Psoas muscle (tissue), 7 donors: ENCODE measurements at regions not wholly inside any gene's neighbourhood (a gene's known extent, or its start where the extent isn't known, plus 50 kb on each side); places are given as distances from the start of the nearest gene placed in this dataset.
"Not testable (repeated sequence)": the region's sequence is repeated elsewhere in the genome, so short reads cannot be mapped to it uniquely, and the experiment has no call there.

Experiments used
- ATAC-seq, 4 donors: fragments of 200-7000 bp; cut with Tn5 transposase; one replicate each; pipeline ENCODE4 v1.9.1; 2020; ENCODE audit warnings: moderate library complexity in 3 of 4, mild to moderate bottlenecking in 2 of 4
- DNase-seq, 2 donors: peaks; one replicate each; pipeline ENCODE4 v3.0.0-alpha.2; 2020
- H3K27ac ChIP-seq: fragments of 200-600 bp; one replicate; pipeline ENCODE4 v1.8.0; 2022
- H3K27me3 ChIP-seq, 3 donors: fragments of 200-600 bp in 1 of 3; one replicate each; pipeline versions ENCODE4 v1.6.1 to v1.8.0; 2013 to 2022; ENCODE audit warnings: low read length in 2 of 3, mild to moderate bottlenecking in 2 of 3, moderate library complexity in 1 of 3; ENCODE audit not compliant: insufficient read depth in 3 of 3
- H3K36me3 ChIP-seq, 2 donors: fragments of 200-600 bp in 1 of 2; one replicate each; pipeline versions ENCODE4 v1.6.1 to v1.8.0; 2013 to 2022; ENCODE audit warnings: low read depth in 1 of 2, mild to moderate bottlenecking in 1 of 2, moderate library complexity in 1 of 2; ENCODE audit not compliant: insufficient read depth in 1 of 2
- H3K4me1 ChIP-seq: fragments of 200-600 bp; one replicate; pipeline ENCODE4 v1.8.0; 2022
- H3K4me3 ChIP-seq: fragments of 200-600 bp; one replicate; pipeline ENCODE4 v1.8.0; 2022; ENCODE audit warnings: mild to moderate bottlenecking
- H3K9me3 ChIP-seq: fragments of 200-600 bp; one replicate; pipeline ENCODE4 v1.8.0; 2022
- WGBS, 3 donors: extraction: QIAGEN DNeasy Blood & Tissue Kit; methylation state at CpG; one replicate each; pipeline versions ENCODE4 v1.1.6 to v1.1.7; 2013; 5-methylcytosine and 5-hydroxymethylcytosine counted together
- intact Hi-C, 2 donors: fragments of 100-400 bp; cut with DNase I; formaldehyde crosslinking; loops; one replicate each; pipeline versions ENCODE4 v1.11.0 to v1.14.2; 2022
- TF ChIP-seq, protein P1 (sequence below): fragments of 200-600 bp; IDR thresholded peaks from one replicate; pipeline ENCODE4 v1.8.0; 2022; ENCODE audit warnings: antibody characterized with exemption
- donor health status: healthy with polysubstance abuse.
- donor health status: DM: no; HTN: no; CAD: no; lungs with moderate emphysema.
- donor health status: Bipolar disorder and iron deficiency.
- donor health status: healthy.
- donor health status: DM: yes; HTN: yes; CAD: no.
- donor health status: DM: no; HTN: no; CAD: no.
- donor health status: DM: yes; HTN: yes; CAD: no.

DNA sequence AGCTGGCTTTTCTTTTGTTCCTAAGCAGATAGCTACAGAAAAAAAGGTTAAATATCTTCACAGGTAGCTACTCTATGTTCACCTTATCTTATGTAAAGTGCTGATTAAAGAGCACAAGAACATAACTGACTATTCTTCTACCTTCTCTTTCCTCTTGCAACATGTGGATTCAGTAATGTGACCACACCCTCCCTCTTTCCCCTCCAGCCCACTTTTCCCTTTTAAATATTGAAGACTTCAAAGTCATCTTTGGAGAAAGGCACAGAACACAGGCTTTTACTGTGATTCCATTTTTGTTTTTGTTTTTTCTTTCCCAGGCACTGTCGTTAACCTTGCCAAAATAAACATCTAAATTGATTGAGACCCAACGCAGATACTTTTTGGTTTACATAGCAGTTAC, 418.1 kb upstream of the CDH20 start:
- H3K9me3 ChIP-seq = no peaks in the 10 kb centered on the region
- 57 to 61% (median 58%) methylated on average over 2 of the region's 2 CpGs for WGBS, 3 donors
- intact Hi-C loops = no loop called here
- no peaks in the 10 kb centered on the region for H3K4me1 ChIP-seq
- DNase-seq (no peak), ATAC-seq (no peak)
- no peak overlapping the region for H3K4me3 ChIP-seq
- no peak overlapping the region for H3K27ac ChIP-seq
- H3K36me3 ChIP-seq = no peaks in the 10 kb centered on the region
- TF ChIP-seq, protein P1, sequence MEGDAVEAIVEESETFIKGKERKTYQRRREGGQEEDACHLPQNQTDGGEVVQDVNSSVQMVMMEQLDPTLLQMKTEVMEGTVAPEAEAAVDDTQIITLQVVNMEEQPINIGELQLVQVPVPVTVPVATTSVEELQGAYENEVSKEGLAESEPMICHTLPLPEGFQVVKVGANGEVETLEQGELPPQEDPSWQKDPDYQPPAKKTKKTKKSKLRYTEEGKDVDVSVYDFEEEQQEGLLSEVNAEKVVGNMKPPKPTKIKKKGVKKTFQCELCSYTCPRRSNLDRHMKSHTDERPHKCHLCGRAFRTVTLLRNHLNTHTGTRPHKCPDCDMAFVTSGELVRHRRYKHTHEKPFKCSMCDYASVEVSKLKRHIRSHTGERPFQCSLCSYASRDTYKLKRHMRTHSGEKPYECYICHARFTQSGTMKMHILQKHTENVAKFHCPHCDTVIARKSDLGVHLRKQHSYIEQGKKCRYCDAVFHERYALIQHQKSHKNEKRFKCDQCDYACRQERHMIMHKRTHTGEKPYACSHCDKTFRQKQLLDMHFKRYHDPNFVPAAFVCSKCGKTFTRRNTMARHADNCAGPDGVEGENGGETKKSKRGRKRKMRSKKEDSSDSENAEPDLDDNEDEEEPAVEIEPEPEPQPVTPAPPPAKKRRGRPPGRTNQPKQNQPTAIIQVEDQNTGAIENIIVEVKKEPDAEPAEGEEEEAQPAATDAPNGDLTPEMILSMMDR = no peak
- H3K27me3 ChIP-seq = no peaks in the 10 kb centered on the region

DNA sequence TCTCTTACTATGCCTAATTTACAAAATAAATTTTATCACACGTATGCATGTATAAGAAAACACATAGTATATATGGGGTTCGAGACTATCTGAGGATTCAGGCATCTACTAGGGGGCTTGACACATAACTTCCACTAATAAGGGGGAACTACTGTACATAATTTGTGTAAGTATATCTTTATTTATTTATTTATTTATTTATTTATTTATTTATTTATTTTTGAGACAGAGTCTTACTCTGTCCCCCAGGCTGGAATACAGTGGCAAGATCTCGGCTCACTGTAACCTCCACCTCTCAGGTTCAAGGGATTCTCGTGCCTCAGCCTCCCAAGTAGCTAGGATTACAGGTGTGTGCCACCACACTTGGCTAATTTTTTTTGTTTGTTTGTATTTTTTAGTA, 414.4 kb upstream of the CDH20 start:
- ATAC-seq, DNase-seq, H3K9me3 ChIP-seq, H3K27me3 ChIP-seq, H3K4me1 ChIP-seq, H3K4me3 ChIP-seq, intact Hi-C loops, H3K27ac ChIP-seq, H3K36me3 ChIP-seq: not testable (repeated sequence)
- WGBS, 3 donors = 89 to 93% (median 93%) methylated on average over 4 of the region's 4 CpGs

DNA sequence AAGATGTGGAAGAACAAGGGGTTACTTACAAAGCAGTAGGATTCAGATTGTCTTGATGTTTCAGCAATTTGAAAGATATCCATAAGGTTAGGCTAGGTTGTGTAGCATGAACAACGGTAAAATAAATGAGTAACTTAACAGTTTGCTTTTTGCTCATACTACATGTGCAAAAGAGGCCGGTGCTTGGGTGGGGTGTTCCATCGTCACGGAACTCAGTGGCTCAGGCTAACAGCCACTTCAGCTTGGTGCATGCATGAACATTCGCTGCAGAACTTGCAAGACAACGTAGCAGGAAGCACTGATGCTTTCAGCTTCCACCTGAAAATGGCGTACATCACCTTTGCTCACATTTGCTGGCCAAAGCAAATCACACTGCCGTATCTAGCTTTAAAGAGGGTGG, 407.3 kb upstream of the CDH20 start:
- Histone ChIP-seq H3K27me3 (no peaks in the 10 kb centered on the region), H3K4me3 (no peak overlapping the region), H3K27ac (no peak overlapping the region), H3K36me3 (no peaks in the 10 kb centered on the region), H3K4me1 (no peaks in the 10 kb centered on the region), H3K9me3 (no peaks in the 10 kb centered on the region)
- 92 to 95% (median 92%) methylated on average over 8 of the region's 8 CpGs for WGBS, 3 donors
- intact Hi-C loops = no loop called here
- ATAC-seq (no peak), DNase-seq (no peak)
- TF ChIP-seq, protein P1 = no peak

DNA sequence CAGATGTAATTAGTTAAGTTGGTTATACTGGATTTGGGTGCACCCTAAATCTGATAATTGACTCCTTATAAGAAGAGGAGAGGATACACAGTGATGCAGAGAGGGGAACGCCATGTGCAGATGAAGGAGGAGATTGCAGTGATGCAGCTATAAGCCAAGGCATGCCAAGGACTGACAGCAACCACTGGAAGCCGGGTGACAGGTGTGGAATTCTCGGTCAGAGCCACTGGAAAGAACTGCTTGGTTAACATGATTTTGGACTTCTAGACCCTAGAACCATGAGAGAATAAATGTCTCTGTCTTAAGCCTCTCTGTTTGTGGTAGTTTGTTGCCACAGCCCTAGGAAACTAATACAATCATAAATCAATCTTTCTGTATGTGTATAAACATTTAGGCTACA, 403.3 kb upstream of the CDH20 start:
- H3K36me3 ChIP-seq = no peaks in the 10 kb centered on the region
- no peaks in the 10 kb centered on the region for H3K4me1 ChIP-seq
- DNase-seq (no peak), ATAC-seq (no peak)
- no peak overlapping the region for H3K27ac ChIP-seq
- no peaks in the 10 kb centered on the region for H3K27me3 ChIP-seq
- 31 to 37% (median 37%) methylated on average over 3 of the region's 3 CpGs for WGBS, 3 donors
- H3K9me3 ChIP-seq = no peaks in the 10 kb centered on the region
- intact Hi-C loops = no loop called here
- TF ChIP-seq, protein P1 = no peak
- no peak overlapping the region for H3K4me3 ChIP-seq

DNA sequence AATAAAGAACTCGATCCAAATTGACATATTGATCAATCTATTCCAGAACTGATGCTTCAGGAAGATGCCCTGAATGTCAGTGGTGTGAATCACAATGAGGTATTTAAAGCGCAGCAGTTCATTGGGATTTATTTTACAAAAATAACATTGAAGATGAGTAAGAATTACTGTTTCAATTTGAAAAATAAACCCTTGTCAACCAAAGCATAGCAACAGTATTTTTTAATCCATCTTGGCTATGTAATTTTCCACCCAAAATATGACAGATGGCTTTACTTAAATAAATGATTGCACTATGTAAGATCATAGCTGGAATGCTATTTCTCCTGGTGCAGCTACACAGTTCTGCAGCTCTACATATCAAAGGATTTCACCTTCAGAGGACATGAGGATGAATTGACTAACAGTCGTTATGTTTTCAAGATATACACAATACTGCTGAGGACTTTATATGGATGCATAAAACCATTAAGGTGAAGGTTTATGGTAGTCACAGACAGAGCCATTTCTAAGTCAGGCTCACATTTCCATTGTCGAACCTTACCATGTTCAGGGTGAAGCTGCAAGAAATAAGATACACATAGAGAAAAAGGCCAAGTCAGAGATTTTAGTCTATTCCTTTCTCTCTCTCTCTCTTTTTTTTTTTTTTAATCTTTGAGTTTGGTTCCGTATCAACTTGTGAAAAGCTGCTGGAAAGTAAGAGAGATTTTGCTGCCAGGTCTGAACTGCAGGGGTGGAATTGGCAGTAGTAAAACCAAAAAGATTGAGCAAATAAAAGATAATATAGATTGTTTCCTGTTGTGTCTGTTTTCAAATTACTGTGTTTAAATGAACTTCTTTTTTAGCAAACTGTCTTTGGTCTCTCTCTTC, 398.0 kb upstream of the CDH20 start:
- DNase-seq (no peak), ATAC-seq (no peak)
- H3K9me3 ChIP-seq = no peaks in the 10 kb centered on the region
- 45 to 56% (median 51%) methylated on average over 5 of the region's 5 CpGs for WGBS, 3 donors
- H3K36me3 ChIP-seq = no peaks in the 10 kb centered on the region
- no peak overlapping the region for H3K27ac ChIP-seq
- intact Hi-C loops = no loop called here
- TF ChIP-seq, protein P1 = no peak
- no peaks in the 10 kb centered on the region for H3K4me1 ChIP-seq
- no peaks in the 10 kb centered on the region for H3K27me3 ChIP-seq
- H3K4me3 ChIP-seq = no peak overlapping the region
